ENCODE measurements at regions not wholly inside any gene's neighbourhood (a gene's known extent, or its start where the extent isn't known, plus 50 kb on each side); places are given as distances from the start of the nearest gene placed in this dataset.

GRCh38 chrX:5306654-5307121 lies 922.0 kb downstream of the NLGN4X start (continued):
- TF ChIP-seq NR0B1 (IDR thresholded peaks at IDR 0.05; ENCODE audit: partially characterized antibody) (no peak), L3MBTL2 (IDR thresholded peaks at IDR 0.05) (peak; percentile 54), ZBTB17 (CRISPR knock-in tag; IDR thresholded peaks at IDR 0.05) (peak; percentile 81), ZC3H11A (IDR thresholded peaks at IDR 0.05; ENCODE audit: low read depth, low read length) (no peak), TCFL5 (CRISPR knock-in tag; conservative IDR thresholded peaks at IDR 0.05) (peak; percentile 52), KLF16 (IDR thresholded peaks at IDR 0.05) (no peak), ELF2 (CRISPR knock-in tag; IDR thresholded peaks at IDR 0.05) (peak; percentile 31; the same call in 1 of the 2 replicates), PTBP1 (IDR thresholded peaks at IDR 0.05; ENCODE audit: low read depth, low read length) (no peak), ZNF639 (CRISPR knock-in tag; conservative IDR thresholded peaks at IDR 0.05 in 1 of 2, IDR thresholded peaks at IDR 0.05 in 1 of 2) (peak in 1 of 2 experiments; percentile 64; a peak in 1 of 4 replicates), GATAD2B (IDR thresholded peaks at IDR 0.05; ENCODE audit: borderline replicate concordance) (no peak), ZBTB49 (CRISPR knock-in tag; IDR thresholded peaks at IDR 0.05; ENCODE audit: borderline replicate concordance) (no peak), PTTG1 (tag; IDR thresholded peaks at IDR 0.05; ENCODE audit: low read depth) (peak; percentile 13; the same call in 1 of the 2 replicates), PHF21A (IDR thresholded peaks at IDR 0.05; ENCODE audit: borderline replicate concordance, low read depth) (no peak), ZNF551 (CRISPR knock-in tag; IDR thresholded peaks at IDR 0.05) (no peak), SMAD3 (CRISPR knock-in tag; conservative IDR thresholded peaks at IDR 0.05) (peak; percentile 90), NR2C1 (IDR thresholded peaks at IDR 0.05) (no peak), NR2C1 (tag; IDR thresholded peaks at IDR 0.05) (peak; percentile 77), MEF2D (tag; conservative IDR thresholded peaks at IDR 0.05; ENCODE audit: low read depth) (peak; percentile 40; the same call in 1 of the 2 replicates), GTF2E2 (tag; IDR thresholded peaks at IDR 0.05) (peak; percentile 88; the same call in 1 of the 2 replicates), VEZF1 (CRISPR knock-in tag; IDR thresholded peaks at IDR 0.05) (peak; percentile 37; the same call in 1 of the 2 replicates), USF2 (CRISPR knock-in tag; IDR thresholded peaks at IDR 0.05) (no peak), IRF2 (CRISPR knock-in tag; IDR thresholded peaks at IDR 0.05) (no peak), SMAD4 (CRISPR knock-in tag; conservative IDR thresholded peaks at IDR 0.05) (peak; percentile 73; the same call in 1 of the 2 replicates)
